Ovary (tissue), 3 donors: ENCODE measurements at regions not wholly inside any gene's neighbourhood (a gene's known extent, or its start where the extent isn't known, plus 50 kb on each side); places are given as distances from the start of the nearest gene placed in this dataset.
"Not testable (repeated sequence)": the region's sequence is repeated elsewhere in the genome, so short reads cannot be mapped to it uniquely, and the experiment has no call there.

ENCODE experiments used
- POLR2A ChIP-seq: fragments of 450-650 bp; IDR thresholded peaks from one replicate; pipeline ENCODE4 v1.6.1; 2017; ENCODE audit warnings: antibody characterized with exemption, mild to moderate bottlenecking, moderate library complexity
- TF ChIP-seq, protein P1 (sequence below), 3 donors: fragments of 450-650 bp in 2 of 3; fragments of 200-600 bp in 1 of 3; IDR thresholded peaks; one replicate each; pipeline versions ENCODE4 v1.5.1 to v1.8.0; 2016 to 2022; ENCODE audit warnings: antibody characterized with exemption in 3 of 3, mild to moderate bottlenecking in 1 of 3
- donor health status: DM: no; HTN: no; CAD: no.

DNA sequence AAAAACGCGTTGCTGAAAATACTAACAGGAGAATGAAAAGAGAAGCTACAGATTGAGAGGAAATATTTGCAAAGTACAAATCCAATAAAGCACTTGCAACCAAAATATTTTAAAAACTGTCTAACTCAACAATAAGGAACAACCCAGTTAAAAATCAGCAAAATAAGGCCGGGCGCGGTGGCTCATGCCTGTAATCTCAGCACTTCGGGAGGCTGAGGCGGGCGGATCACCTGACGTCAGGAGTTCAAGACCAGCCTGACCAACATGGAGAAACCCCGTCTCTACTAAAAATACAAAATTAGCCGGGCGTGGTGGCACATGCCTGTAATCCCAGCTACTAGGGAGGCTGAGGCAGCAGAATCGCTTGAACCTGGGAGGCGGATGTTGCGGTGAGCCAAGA lies 798.6 kb downstream of the PLCL1 start:
- not testable (repeated sequence) for TF ChIP-seq POLR2A
- TF ChIP-seq, protein P1, sequence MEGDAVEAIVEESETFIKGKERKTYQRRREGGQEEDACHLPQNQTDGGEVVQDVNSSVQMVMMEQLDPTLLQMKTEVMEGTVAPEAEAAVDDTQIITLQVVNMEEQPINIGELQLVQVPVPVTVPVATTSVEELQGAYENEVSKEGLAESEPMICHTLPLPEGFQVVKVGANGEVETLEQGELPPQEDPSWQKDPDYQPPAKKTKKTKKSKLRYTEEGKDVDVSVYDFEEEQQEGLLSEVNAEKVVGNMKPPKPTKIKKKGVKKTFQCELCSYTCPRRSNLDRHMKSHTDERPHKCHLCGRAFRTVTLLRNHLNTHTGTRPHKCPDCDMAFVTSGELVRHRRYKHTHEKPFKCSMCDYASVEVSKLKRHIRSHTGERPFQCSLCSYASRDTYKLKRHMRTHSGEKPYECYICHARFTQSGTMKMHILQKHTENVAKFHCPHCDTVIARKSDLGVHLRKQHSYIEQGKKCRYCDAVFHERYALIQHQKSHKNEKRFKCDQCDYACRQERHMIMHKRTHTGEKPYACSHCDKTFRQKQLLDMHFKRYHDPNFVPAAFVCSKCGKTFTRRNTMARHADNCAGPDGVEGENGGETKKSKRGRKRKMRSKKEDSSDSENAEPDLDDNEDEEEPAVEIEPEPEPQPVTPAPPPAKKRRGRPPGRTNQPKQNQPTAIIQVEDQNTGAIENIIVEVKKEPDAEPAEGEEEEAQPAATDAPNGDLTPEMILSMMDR (IDR thresholded peaks at IDR 0.05): not testable (repeated sequence)
